ENCODE measurements at regions not wholly inside any gene's neighbourhood (a gene's known extent, or its start where the extent isn't known, plus 50 kb on each side); places are given as distances from the start of the nearest gene placed in this dataset.
"Not testable (repeated sequence)": the region's sequence is repeated elsewhere in the genome, so short reads cannot be mapped to it uniquely, and the experiment has no call there.

DNA sequence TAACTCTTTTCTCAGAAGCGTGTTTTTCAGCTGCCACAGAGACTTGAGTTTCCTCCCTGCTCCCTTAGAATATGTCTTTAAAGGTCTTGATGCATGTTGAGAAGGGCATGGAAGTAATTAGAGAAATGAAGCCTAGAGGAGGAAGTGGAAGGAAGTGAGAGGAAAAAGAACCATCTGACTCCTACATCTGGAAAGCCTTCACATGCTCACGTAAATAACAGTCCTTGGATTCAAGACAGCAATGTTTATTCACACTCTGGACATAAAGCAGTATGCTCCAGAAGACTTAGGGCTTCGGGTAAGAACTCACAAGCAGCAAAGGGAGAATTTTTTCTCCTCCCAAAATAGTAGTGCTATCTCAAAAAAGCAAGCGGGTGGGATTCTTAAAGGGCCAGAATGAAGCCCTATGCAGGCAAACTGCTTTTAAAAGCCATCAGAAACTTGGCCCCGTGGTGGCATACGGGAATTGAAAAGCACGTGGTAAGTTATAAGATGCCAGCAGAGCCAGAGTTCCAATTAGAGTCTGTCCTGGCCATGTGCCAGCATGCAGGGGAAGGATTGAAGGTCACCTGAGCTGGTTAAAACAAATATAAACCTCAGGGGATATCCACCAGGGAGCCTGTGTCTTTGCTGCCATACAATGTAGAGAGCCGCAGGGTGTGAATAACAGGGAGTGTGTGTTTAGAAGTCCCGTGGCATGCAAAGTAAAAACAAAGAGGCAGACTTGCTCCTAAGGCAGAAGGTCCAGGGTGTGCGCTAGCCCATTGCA lies 380.8 kb upstream of the NDN start:
- DNase-seq (peak; percentile 57 to 75 (median 67)), ATAC-seq (peak; percentile 67 to 91 (median 76))
- 40 to 43% methylated on average over 10 of the region's 10 CpGs for WGBS, 2 donors

DNA sequence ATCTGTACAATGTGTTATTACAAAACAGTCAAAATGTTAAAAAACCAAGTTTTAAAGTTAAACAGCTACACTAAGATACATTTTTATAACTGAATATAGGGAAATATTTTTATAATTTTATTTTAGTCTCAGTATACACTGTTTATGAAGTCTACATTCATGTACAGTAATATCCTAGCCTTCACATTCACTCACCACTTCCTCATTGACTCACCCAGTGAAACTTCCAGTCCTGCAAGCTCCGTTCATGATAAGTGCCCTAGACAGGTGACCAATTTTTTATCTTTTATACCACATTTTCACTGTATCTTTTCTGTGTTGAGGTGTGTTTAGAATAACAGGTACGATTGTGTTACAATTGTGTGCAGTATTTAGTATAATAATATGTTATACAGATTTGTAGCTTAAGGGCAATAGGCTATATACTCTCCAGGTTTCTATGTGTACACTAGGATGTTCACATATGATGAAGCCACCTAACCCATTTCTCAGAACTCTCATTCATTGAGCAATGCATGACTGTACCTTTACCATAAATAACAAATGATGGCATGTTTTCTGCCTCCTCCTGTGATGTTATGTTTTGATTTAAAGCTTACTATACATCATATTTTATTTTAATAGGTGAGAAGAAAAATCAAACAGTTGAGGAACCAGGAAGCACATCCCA lies 388.4 kb upstream of the NDN start:
- FAIRE-seq (no peak), ATAC-seq (peak in 2 of 4 donors; percentile 77 to 82), DNase-seq (no peak)
- Histone ChIP-seq H3K27me3 (no peaks in the 10 kb centered on the region), H3K27ac (no peak overlapping the region), H3K4me1 (no peaks in the 10 kb centered on the region), H3K4me3 (no peak overlapping the region), H3K36me3 (no peaks in the 10 kb centered on the region), H3K9me3 (no peaks in the 10 kb centered on the region)
- TF ChIP-seq CTCF (IDR thresholded peaks at IDR 0.05), result no peak
- 43 to 52% methylated on average over 2 of the region's 2 CpGs for WGBS, 2 donors
- intact Hi-C loops (cut with DNase I), result no loop called here

More for the DNA sequence above, 380.8 kb upstream of the NDN start:
- intact Hi-C loops (cut with DNase I), result no loop called here
- Histone ChIP-seq H3K27ac (no peak overlapping the region), H3K27me3 (no peaks in the 10 kb centered on the region), H3K4me1 (peaks cover 0 to 5% (median 0%) of the 10 kb centered on the region in 3 donors), H3K4me3 (no peak overlapping the region), H3K9me3 (no peaks in the 10 kb centered on the region), H3K36me3 (no peaks in the 10 kb centered on the region)
- no peak for FAIRE-seq
- no peak for TF ChIP-seq CTCF (IDR thresholded peaks at IDR 0.05)

DNA sequence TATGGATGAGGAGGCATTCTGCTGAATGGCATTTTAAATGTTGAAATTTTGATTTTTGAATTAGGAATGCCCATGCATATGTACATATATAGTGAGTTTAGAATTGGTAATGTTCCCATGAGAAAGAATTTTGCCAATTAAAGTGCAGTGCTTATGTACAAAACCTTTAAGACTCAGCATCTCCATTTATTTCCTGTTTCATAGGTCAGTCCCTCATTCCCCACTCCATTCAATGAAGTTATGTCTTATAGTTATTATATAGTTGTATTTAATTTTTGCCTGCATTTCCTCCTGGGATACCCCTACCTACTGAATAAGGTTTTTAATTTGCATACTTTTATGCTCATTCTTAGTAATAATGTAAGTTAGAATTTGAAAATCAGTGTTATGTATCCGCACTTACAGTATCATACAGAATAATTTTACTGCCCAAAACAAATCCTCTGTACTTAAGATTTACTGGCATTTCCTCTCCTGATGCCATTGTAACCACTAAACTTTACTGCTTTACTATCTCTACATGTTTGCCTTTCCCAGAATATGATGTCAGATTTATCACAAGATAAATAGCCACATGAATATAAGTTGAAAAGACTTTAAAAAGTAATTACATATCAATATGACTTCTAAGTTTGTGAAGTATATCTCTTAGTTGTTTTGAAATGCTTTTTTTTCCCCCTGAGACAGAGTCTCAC lies 389.1 kb upstream of the NDN start:
- H3K27me3 ChIP-seq, result no peaks in the 10 kb centered on the region
- WGBS, 2 donors, result 68 to 83% methylated on average over 1 of the region's 1 CpG
- no peak overlapping the region for H3K4me3 ChIP-seq
- DNase-seq (no peak), ATAC-seq (no peak), FAIRE-seq (peak; percentile 9)
- intact Hi-C loops (cut with DNase I), result no loop called here
- H3K4me1 ChIP-seq, result no peaks in the 10 kb centered on the region
- no peak overlapping the region for H3K27ac ChIP-seq
- TF ChIP-seq CTCF (IDR thresholded peaks at IDR 0.05), result no peak
- H3K36me3 ChIP-seq, result no peaks in the 10 kb centered on the region
- H3K9me3 ChIP-seq, result no peaks in the 10 kb centered on the region

- Histone ChIP-seq H3K9me3 (no peaks in the 10 kb centered on the region), H3K4me1 (no peaks in the 10 kb centered on the region), H3K27ac (no peak overlapping the region), H3K4me3 (no peak overlapping the region), H3K36me3 (no peaks in the 10 kb centered on the region), H3K27me3 (no peaks in the 10 kb centered on the region)
- WGBS, 2 donors, result 87 to 90% methylated on average over 29 of the region's 29 CpGs
- ATAC-seq (no peak), FAIRE-seq (no peak), DNase-seq (peak in 1 of 6 donors; percentile 49)
- TF ChIP-seq CTCF (IDR thresholded peaks at IDR 0.05), result no peak
- intact Hi-C loops (cut with DNase I), result no loop called here
Measured at GRCh38 chr15:24078310-24079029, 391.4 kb upstream of the NDN start.

GRCh38 chr15:24088941-24089340 lies 401.8 kb upstream of the NDN start:
- DNase-seq; H3K4me3 ChIP-seq; H3K27me3 ChIP-seq; H3K27ac ChIP-seq; H3K36me3 ChIP-seq; H3K4me1 ChIP-seq; H3K9me3 ChIP-seq; intact Hi-C loops (cut with DNase I): not testable (repeated sequence)
- 24% methylated on average over 1 of the region's 1 CpG for WGBS, 2 donors
- FAIRE-seq, result peak; percentile 71
- peak in 3 of 4 donors; percentile 45 to 92 (median 69) for ATAC-seq

DNA sequence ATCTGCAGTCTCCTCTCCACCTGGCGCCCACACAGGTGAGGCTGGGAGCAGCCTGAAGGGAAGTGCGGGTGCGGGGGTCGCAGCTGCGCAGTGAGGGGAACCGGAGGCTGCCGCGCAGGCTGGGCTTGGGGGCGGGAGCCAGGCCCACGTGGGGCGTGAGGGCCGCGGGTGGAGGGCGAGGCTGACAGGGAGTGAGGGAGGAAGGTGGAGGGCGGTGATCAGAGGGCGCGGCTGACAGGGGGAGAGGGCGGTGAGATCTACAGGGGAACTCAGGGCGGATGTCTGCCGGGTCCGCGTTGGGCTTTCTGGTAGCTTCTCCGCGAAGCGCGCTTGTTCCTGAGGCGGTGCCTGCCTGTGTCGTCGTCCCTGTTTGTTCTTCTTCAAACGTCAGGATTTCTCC lies 414.4 kb upstream of the NDN start:
- ATAC-seq (peak; percentile 61 to 97 (median 79)), DNase-seq (peak in 2 of 6 donors; percentile 64 to 66)
- intact Hi-C loops (cut with DNase I); H3K9me3 ChIP-seq; FAIRE-seq; H3K4me1 ChIP-seq; H3K27ac ChIP-seq; H3K36me3 ChIP-seq; H3K27me3 ChIP-seq; H3K4me3 ChIP-seq: not testable (repeated sequence)
- WGBS, 2 donors, result 16 to 27% methylated on average over 23 to 26 of the region's 30 CpGs

DNA sequence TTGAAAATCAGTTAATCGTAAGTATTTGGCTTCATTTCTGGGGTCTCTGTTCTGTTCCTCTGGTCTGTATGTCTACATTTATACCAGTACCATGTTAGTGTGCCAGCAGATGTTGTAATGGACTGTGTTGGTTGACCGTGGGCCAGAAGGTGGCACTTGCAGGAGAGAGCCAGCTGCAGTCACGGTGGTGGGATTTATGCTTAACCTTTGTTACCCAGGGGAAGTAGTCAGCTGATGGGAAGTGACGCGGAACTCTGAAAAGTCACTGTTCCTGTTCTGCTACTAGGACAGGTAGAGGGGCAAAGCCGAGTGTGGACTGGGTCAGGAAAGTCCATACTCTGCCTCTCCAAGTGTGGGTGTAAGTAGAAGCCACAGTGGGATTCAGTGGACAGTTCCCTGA lies 420.4 kb upstream of the NDN start:
- H3K9me3 ChIP-seq; H3K27me3 ChIP-seq; intact Hi-C loops (cut with DNase I); H3K4me1 ChIP-seq; FAIRE-seq; H3K36me3 ChIP-seq: not testable (repeated sequence)
- WGBS, 2 donors, result 31 to 40% methylated on average over 5 to 6 of the region's 6 CpGs
- Histone ChIP-seq H3K4me3 (peak overlapping the region in 2 of 4 donors; percentile 11 to 23), H3K27ac (peak overlapping the region in 3 of 4 donors; percentile 12 to 77 (median 74))
- ATAC-seq (peak; percentile 70 to 89 (median 81)), DNase-seq (peak in 5 of 6 donors; percentile 50 to 74 (median 61))

All from pancreas (tissue), 10 donors.